ENCODE measurements at regions not wholly inside any gene's neighbourhood (a gene's known extent, or its start where the extent isn't known, plus 50 kb on each side); places are given as distances from the start of the nearest gene placed in this dataset.
"Not testable (repeated sequence)": the region's sequence is repeated elsewhere in the genome, so short reads cannot be mapped to it uniquely, and the experiment has no call there.

DNA sequence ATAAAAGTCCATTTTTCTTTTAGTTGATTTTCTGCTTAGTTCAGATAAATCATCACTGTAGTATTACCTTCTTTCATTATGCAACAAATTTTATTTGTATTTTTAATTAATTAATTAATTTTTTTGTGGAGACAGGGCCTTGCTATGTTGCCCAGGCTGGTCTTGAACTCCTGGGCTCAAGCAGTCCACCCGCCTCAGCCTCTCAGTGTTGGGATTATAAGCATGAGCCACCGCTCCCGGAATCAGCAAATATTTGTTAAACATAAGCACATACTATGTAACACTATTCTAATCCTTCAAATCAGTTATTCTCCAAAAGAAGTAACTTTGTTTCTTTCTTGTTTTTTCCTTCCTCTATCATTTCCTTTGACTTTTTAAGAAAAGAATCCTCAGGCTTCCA, 584.8 kb upstream of the ANKRD30A start:
- no peak for DNase-seq

DNA sequence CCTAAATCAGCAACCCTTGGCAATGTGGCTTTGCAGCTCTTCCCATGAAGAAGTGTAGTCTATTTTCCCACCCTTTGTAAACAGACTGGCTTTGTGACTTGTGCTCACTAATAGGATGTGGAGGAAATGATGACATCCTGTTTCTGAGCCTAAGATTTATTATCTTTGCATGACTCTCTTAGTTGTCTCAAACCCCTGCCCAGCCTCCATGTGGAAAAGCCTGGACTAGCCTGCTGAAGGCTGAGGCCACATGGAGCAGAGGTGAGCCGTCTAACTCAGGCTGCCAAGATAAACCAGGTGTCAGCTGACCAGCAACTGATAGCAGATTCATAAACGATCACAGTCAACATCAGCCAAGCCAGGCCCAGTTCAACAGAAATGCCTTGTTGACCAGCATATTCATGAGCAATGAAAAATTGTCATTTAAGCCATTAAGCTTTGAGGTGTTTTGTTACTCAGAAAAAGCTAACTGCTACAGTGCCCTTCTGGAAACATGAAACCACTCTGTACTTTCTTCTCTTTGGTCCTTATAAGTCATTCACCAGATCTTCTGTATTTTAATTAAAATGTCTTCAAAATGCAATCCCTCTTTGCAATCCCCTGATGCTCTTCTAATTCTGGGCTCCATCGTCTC, 586.3 kb upstream of the ANKRD30A start:
- DNase-seq, result no peak

DNA sequence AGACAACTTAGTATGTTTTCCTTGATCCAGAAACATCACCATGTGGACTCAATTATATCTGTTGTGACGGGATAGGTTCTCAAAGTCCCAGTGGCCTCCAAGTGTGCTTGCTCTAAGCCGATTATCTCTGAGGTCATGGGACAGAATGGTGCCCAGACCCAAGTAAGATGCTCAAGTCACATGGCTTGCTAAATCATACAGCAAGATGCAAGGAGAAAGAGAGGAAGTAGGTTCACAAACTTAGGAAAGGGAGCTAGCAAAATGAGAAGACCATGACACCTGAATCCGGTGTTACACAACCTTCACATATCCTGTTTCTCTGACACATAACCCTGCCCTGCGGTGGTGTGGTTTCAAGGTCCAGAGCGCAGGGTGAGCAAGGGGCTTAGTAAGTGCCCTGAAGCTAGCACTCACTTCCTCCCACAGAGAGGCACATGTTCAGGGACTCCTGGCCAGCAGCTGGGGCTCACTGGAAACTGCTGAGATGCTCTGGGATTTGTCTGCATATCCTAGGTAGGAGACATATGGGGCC, 590.9 kb upstream of the ANKRD30A start:
- DNase-seq, result no peak

DNA sequence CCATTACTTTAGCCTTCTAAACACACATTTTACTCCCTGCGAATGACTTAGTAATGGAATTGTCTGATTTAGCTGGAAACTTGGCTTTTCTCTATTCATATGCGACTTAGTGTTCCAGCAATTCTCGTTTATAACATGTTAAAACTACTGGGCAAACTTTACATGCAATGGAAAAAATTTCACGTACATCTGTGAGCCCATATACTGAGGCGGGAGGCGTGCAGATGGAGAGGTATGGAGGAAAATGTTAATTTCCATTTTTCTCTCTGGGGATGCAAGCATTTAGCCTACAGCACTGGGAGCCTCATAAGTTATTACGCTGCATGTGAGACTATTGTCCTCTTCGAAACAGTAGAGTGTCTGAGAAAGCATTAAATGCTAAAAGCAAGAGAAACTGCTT, 591.5 kb upstream of the ANKRD30A start:
- no peak for DNase-seq

DNA sequence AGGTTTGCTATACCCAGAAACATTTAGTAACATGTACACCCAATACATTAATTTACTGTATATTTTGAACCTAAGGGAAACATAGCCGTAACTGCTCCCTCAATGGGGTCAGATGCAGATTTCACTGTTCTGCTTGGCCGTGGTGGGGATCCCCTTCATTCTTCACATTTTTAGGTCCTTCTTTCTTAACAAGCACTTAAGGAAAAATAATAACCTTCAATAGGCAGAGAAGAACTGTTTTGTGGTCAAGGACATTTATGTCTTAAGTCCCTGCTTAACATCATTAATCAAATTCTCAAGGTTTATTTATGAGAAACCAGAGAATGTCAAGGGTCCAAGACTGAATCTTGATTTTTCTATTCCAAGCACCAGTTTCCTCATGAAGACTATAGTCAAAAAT, 592.1 kb upstream of the ANKRD30A start:
- DNase-seq, result no peak

DNA sequence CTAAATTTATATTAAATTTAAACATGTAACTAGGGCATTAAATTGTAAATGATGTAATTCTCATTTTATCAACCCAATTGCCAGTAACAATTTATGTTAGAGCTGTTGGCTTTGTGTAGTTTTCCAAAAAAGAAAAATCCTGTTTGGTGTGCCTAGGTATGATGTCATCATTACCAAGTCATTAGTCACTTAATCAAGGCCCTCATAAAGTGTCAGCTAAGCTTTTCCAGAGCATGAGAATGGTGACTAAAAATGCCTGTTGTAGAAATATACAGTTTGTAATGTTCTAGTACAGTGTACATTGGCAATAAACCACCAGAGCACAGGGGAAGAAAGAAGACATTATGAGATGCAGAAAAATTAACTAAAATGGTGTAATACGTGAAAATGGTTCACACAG, 593.8 kb upstream of the ANKRD30A start:
- no peak for DNase-seq

DNA sequence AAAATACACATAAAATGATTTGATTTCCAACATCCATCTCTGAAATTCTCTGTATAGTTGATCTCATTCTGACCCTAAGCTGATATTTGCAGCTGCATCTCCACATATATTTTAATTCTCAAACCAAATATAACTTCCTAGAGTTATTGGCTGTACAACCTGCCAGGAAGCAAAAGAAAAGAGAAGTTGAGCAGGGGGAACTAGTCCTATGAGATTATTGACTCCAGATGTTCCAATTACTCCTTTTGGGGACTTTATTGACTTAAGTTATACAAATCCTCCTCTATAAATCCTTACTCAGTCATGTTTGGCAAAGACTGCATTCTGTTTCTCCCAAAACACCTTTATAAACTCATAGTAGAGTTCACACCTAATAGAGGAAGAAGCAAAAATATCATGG, 599.4 kb upstream of the ANKRD30A start:
- no peak for DNase-seq

DNA sequence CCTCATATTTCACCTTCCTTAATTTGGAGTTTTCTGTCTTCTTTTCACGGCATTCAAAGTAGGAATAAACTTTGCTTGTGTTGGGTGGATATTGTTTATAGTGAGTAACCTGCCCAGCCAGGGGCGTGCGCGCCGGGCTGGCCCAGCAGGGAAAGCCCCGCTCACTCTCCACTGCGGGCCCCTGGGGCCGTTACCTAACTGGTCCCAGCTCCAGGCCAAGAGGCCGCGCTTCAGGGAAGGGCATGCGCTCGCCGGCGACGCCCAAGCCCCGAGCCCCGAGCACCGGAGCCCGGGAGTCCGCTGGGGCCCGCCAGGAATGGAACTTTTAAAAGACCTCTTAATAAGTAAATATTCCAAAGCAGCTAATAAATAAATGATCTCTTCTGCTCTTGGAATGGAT, 601.3 kb upstream of the ANKRD30A start:
- not testable (repeated sequence) for DNase-seq

DNA sequence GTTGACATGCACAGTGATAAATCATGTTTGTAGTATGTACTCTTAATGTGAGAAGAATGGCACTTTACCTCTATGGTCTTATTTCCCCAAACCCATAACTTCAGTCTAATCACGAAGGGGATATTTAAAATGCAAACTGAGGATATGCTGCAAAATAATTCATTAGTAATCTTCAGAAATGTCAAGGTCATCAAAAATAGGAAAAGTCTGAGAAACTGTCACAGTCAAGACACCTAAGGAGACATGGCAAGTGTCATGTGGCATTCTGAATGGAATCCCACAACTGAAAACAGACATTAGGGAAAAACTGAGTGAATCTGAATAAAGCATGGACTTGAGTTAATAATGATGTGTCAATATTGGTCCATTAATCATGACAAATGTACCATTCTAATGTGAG, 605.5 kb upstream of the ANKRD30A start:
- no peak for DNase-seq

DNA sequence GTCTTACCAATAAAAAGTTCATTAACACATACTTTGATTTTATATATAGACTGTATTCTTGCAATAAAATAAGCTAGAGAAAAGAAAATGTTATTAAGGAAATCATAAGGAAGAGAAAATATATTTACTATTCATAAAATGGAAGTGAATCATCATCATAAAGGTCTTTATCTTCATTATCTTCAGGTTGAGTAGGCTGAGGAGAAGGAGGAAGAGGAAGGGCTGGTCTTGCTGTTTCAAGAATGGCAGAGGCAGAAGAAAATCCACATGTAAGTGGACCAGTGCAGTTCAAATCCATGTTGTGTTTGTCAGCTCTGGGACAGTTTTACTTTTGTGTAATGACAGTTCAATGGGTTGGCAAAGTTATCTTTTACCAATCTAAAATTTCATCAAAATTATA, 609.1 kb upstream of the ANKRD30A start:
- DNase-seq, result no peak

DNA sequence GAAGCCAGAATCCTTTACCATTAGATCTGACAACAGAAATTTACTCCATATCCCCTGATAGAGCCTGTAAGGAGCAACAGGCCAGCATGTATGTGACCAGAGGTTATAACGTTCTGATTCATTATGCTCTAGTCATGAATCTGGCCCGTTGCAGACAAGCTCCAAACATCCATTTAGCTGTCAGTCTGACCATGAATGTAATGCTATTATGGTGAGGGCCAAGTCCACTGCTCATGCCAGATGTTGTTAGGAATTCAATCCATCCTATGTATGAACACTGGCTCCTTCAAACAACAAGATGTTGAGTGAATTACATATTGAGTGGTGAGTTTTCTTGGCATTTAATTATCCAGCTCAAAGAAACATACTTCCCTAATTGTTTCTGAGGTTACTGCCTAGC, 610.1 kb upstream of the ANKRD30A start:
- DNase-seq, result no peak

DNA sequence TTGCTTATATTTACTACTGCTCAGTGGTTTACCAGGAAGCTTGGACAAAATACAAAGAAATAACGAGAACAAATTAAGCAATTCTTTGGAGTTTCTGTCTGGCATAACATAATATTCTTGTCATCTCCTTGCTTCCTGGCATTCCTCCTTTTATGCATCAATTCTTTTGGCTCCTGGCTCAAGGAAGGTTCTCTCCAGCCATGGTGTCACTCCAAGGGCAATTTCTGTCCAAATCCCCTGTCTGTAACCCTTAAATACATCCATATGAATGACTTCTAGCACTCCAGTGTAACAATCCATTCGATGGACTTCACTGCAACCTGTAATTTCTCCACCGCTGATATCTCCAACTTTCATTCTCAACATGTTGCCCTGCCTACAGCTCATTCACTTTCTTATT, 617.7 kb upstream of the ANKRD30A start:
- DNase-seq, result no peak

DNA sequence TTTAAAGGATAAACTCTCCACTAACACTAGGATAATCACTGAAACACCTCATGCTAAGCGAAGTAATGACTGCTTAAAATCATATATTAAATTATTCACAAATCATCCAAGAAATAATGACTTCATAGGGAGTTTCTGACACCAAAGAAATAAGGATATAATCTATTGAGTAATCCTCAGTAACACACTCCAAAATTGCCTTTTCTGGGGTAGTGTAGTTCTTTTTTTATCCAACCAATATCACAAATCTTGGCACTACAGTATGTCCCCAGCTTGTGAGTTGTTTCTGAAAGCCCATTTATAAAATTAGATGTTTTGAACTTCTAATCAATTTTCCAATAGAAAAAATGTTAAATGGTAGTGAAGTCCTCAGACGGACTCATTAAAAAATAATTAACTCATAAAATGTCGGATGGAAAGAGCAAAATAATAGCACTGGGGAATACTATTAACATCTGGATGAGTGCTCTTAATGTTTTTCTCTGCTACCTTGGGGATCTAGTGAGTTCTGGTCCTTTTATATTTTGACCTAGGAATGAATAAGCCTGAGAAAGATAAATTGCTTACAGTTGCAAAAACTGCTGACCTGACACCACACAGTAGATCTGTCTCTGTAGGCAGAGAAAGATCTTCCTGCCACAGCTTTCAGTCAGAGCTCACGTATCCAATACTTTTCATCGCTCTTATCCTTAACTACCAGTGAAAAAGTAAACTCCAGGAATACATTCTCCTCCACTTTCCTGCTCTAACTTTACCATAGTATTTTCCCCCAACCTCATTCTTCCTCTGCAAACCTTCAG, 618.5 kb upstream of the ANKRD30A start:
- no peak for DNase-seq

DNA sequence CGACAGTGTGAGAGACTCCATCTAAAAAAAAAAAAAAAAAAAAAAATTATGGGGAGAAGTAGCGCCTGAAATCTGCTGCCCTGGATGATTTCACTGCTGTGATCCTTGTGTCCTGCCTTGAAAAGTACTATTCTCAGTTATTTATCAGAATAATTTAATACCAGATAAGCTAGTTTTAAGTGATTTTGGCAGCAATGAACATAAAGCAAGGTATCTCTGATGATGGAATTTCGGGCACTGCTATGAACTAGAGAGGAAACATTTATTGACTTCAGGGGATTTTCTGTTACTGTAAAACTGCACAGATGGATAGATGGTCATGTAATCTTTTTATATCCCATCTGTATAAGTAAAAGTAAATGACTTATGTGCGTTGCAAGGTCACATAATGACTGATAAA, 619.1 kb upstream of the ANKRD30A start:
- no peak for DNase-seq

DNA sequence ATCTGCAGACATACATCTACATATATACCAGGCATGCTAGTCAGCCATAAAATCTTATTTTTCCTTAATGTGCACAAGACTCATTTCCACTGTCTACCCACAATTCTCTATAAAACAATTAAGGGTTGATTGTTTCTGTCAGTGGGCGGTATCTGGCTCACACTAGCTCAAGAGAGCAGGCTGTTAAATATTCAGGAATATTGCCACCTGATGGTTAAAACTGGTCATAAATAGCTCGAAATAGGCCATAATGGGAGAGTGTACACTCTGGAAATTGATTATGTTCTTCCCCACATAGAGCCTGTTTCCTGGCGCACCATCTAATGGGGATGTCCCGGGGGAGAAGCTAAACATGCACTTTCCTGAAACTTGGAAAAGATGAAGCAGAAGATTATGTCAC, 620.6 kb upstream of the ANKRD30A start:
- no peak for DNase-seq

DNA sequence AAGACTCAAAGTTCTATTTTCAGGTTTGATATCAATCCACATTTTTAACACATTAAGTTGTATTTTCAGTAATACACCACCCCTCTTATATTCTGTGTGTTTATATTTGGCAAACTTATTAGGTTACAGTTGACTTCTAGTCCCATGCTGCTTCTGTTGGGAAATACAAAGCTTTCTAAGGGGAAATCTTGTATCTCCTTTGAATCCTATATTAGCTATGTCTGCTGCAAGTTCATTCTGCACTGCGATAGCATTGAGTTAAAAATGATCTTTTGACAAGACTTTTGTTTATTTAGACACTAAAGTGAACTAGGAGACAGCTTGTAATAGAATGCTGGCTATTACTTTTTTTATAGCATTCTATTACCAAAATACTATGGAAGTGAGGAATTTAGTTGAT, 625.1 kb upstream of the ANKRD30A start:
- DNase-seq, result no peak

DNA sequence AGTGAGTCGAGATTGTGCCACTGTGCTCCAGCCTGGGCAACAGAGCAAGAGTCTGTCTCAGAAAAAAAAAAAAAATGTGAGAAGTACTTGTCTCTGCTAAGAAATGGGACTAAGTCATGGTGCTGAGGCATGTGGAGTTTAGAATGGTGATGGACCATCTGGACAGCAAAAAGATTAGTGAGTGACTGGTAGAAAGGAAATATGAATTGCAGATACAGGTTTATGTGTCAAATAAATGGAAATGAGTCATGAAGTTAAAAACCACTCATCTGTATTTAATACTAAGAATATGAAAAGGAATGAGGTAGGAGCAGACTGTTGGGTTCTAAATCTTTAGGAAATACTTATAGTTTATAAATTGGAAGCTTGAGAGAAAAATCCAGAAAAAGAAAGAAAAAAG, 625.7 kb upstream of the ANKRD30A start:
- no peak for DNase-seq

DNA sequence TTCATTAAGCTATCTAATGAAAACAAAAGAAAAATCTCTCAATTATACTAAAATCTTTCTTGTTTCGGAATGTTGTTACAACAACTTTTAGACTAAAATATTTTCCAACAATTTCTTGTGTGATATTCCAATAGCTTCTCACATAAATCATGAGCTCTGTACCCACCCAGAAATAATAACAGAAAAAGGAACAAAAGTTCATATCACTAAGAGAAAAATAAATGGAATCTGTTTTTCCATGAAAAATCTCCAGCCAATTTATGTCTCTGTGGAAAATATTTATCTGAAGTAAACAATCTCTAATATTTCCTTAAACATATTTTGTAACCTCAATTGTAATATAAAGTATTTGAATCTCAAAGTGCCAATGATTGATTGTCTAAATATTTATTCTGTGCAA, 628.6 kb upstream of the ANKRD30A start:
- DNase-seq, result no peak

DNA sequence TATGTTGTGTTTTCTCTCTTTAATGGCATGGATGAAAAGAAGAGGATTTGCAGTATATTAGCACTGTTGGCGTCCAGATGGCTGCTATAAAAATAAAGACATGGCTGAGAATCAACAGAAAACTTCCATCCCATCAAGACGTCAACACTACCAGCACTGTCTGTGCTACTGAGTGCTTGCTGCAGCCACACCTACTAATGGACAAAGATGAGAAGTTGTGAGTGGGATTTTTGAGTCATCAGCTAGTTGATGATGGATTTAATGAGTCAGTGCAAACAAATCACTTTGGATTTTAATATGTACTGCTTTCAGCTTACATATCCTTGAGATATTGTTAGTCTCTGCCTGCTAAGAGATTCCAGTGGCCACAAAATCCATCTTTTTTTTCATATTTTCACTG, 631.0 kb upstream of the ANKRD30A start:
- DNase-seq, result no peak

DNA sequence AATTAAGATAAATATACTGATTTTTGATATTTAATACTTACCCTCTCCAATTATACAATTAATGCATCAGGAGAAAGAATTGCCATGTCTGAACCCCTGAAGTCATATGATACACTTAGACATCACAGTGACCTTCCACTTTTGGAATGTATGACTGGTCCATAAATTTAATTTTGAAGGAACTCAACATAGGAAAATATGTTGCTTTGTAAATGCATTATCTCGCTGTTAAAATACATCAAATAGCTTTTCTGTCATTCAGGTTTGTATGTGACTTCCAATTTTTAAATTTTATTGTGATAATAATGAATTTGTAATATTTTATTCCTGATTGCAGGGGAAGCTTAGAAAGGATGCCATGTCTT, 631.9 kb upstream of the ANKRD30A start:
- no peak for DNase-seq

DNA sequence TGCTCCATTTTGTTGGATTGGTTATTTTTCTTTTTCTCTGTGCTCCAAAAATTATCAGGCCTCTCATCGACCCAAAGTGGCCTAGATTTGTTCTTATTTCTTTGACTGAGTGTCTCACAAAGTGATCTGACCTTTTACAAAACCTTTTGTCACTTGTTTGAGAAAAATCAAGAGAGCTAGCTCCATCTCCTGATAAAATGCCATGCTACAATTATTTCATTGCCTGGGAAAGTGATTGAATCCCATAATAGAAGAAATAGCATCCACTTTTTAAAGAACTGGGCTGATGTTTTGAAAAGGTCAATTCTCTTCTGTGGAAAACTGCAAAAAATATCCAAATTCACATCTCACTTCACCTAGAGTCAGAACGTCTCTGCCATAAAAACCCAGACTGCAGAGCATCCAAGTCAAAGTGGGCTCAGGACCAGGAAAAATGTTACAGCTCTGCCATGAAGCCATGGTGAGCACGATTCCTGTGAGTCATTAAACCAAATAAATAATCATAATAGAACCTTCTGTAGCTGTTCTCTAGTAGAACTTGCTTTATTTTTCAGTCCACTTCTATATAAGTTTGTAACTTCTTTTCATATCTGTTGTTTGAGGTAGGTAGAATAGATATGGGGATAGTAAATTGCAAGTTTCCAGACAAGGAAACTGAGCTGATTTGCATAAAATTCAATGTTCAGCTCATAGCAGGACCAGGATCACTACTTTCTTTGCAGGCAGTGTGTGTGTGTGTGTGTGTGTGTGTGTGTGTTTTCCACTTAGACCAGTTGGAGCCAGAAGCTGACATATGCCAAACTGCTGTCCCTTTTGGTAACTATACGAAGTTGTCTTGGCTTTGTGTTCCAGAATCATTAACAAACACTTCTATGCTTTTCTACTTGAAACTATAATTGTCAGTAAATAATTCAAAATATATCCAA, 632.5 kb upstream of the ANKRD30A start:
- no peak for DNase-seq

DNA sequence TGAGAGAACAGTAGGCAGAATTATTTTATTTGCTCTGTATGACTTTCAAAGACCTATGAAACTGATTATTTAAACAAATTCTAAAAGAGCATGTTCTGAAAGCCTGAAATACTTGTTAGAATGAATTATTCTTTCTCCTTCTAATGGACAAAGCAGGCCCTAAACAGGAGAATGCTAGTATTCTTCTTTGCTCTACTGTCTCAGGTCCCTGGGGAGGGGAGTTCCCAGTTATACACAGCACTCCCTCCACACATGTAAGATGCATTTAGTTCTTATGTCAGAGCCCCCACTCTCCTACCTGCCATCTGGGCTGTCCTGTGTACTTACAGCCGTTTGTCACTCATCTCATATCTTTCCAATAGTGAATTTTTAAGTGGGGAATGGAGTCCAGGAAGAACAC, 633.5 kb upstream of the ANKRD30A start:
- DNase-seq, result no peak

DNA sequence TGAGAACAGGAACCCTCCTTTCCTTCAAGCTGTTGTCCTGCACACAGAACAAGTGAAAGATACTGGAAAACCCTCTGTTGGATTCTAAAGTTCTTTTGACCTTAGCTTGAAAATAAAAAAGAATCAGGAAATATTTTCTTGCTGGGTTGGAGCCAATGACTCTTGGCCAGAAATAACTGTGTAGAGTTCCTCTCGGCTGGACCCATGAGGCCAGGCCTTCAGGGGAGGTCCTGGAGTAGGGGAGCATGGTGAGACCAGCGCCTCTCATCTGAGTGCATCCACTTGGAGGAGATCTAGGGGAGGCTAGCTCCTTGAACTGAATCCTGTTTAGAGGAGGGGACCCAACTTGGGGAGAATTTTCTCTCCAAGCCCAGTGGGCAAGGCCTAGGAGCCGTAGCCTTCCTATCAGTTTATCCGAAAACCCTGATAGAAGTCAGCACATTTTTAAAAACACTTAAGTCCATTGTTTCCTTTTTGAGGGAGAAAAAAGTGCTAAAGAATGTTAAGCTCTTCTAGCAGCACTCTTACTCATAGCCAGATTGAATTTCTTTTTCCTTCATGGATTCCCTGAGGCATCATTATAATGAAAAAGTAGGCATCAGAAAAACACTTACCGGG, 635.7 kb upstream of the ANKRD30A start:
- no peak for DNase-seq

Data from DMS79 treated with DMSO at 0.1 percent for 48 hours (cell line).